ENCODE measurements at regions not wholly inside any gene's neighbourhood (a gene's known extent, or its start where the extent isn't known, plus 50 kb on each side); places are given as distances from the start of the nearest gene placed in this dataset.

DNA sequence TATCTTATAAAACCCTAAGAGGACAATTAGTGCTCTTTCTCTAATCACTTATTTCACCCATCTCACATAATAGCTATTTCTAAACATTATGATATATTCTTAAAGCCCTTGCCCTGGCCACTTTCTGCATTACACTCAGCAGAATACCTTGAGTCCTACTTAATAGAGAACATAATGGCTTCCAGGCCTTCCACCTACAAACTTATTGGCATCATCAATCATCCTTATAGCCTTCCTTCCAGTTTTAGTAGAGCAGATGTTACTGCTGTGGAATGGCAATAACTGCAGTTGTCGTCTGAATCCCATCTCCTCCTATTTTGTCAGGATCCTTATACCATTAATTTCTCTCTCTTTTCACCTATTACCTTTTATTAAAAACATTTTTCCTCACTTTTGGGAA, 1127.4 kb downstream of the LRFN5 start:
- TF ChIP-seq, protein P1, sequence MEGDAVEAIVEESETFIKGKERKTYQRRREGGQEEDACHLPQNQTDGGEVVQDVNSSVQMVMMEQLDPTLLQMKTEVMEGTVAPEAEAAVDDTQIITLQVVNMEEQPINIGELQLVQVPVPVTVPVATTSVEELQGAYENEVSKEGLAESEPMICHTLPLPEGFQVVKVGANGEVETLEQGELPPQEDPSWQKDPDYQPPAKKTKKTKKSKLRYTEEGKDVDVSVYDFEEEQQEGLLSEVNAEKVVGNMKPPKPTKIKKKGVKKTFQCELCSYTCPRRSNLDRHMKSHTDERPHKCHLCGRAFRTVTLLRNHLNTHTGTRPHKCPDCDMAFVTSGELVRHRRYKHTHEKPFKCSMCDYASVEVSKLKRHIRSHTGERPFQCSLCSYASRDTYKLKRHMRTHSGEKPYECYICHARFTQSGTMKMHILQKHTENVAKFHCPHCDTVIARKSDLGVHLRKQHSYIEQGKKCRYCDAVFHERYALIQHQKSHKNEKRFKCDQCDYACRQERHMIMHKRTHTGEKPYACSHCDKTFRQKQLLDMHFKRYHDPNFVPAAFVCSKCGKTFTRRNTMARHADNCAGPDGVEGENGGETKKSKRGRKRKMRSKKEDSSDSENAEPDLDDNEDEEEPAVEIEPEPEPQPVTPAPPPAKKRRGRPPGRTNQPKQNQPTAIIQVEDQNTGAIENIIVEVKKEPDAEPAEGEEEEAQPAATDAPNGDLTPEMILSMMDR (IDR thresholded peaks at IDR 0.05; ENCODE audit: borderline replicate concordance, extremely low read depth, low read length, poor library complexity, severe bottlenecking) = no peak
- no peak for TF ChIP-seq EZH2 (IDR thresholded peaks at IDR 0.05; ENCODE audit: borderline replicate concordance, low read depth, low read length, severe bottlenecking)

Data from DND-41 (cell line).